Endothelial cell of umbilical vein (primary cell): ENCODE measurements at regions not wholly inside any gene's neighbourhood (a gene's known extent, or its start where the extent isn't known, plus 50 kb on each side); places are given as distances from the start of the nearest gene placed in this dataset.

ENCODE experiments used
- BruUV-seq: library from RNA; stranded (reverse); fragments of 400-500 nt; replicated peaks from 2 replicates; lab custom pipeline; 2021; lab: Mats Ljungman, UMichigan
- CTCF ChIA-PET: fragments of 300-600, 350-600 bp; sonication (Branson Sonifier 250); formaldehyde crosslinking; loops from one replicate; lab custom pipeline; 2021; ENCODE audit warnings: antibody characterized with exemption, inconsistent platforms; lab: Charles Lee
- POLR2A ChIA-PET: fragments of 300-600, 350-600 bp; sonication (Branson Sonifier 250); formaldehyde crosslinking; loops from one replicate; lab custom pipeline; 2021; ENCODE audit warnings: antibody characterized with exemption, inconsistent platforms; lab: Charles Lee
- DNase-seq: peaks from one replicate; pipeline ENCODE4 v3.0.0-alpha.2; 2011; ENCODE audit warnings: low read depth, low spot score
- FAIRE-seq: peaks from 2 replicates; lab custom pipeline; 2011; peaks lifted over from hg19 to GRCh38; lab: Jason Lieb, UNC
- H2AFZ ChIP-seq: 2 replicates; pipeline ENCODE4 v1.6.0; 2012; ENCODE audit warnings: low read depth, low read length, control low read depth, inconsistent platforms
- H3K27ac ChIP-seq: 2 replicates; pipeline ENCODE4 v1.5.1; 2011; ENCODE audit warnings: low read depth, mild to moderate bottlenecking, control low read depth, low read length, moderate library complexity; ENCODE audit not compliant: insufficient read depth
- H3K27me3 ChIP-seq, 2 experiments: 2 replicates each; pipeline versions ENCODE4 v1.6.0 to v1.6.1; 2011; ENCODE audit warnings: low read length in 2 of 2, mixed read lengths in 1 of 2; ENCODE audit not compliant: control insufficient read depth in 2 of 2, insufficient read depth in 2 of 2
- H3K36me3 ChIP-seq, 2 experiments: 2 replicates in 1 of 2; 3 replicates in 1 of 2; pipeline ENCODE4 v1.5.1; 2011; ENCODE audit warnings: low read length in 2 of 2, mild to moderate bottlenecking in 1 of 2, moderate library complexity in 1 of 2; ENCODE audit not compliant: control insufficient read depth in 2 of 2, insufficient read depth in 2 of 2; ENCODE audit errors: extremely low read depth in 1 of 2
- H3K4me1 ChIP-seq: 3 replicates; pipeline ENCODE4 v1.5.1; 2011; ENCODE audit warnings: mild to moderate bottlenecking, low read length; ENCODE audit not compliant: control insufficient read depth, insufficient read depth; ENCODE audit errors: extremely low read depth
- H3K4me2 ChIP-seq: 2 replicates; pipeline ENCODE4 v1.6.1; 2011; ENCODE audit warnings: low read length, control low read depth, mixed read lengths; ENCODE audit not compliant: insufficient read depth
- H3K4me3 ChIP-seq, 3 experiments: fragments of 200-600 bp in 1 of 3; sonication (generic), shearing (Covaris generic) in 1 of 3; replicated peaks in 1 of 3; 2 replicates each; pipeline ENCODE4 v1.5.1; 2011 to 2016; ENCODE audit warnings: control low read depth in 3 of 3, low read length in 3 of 3, mild to moderate bottlenecking in 2 of 3, inconsistent platforms in 1 of 3, low read depth in 1 of 3, moderate library complexity in 1 of 3; ENCODE audit not compliant: insufficient read depth in 1 of 3
- H3K79me2 ChIP-seq: 2 replicates; pipeline ENCODE4 v1.6.0; 2012; ENCODE audit warnings: low read length, inconsistent platforms; ENCODE audit not compliant: control insufficient read depth, insufficient read depth
- H3K9ac ChIP-seq: replicated peaks from 2 replicates; pipeline ENCODE3; 2011; ENCODE audit warnings: low read length, control low read depth; ENCODE audit not compliant: insufficient read depth; ENCODE audit errors: extremely low read depth
- H3K9me1 ChIP-seq: replicated peaks from 3 replicates; pipeline ENCODE4 v1.6.0; 2011; ENCODE audit warnings: mild to moderate bottlenecking, low read length; ENCODE audit not compliant: control insufficient read depth, insufficient read depth; ENCODE audit errors: extremely low read depth
- H3K9me3 ChIP-seq: replicated peaks from 2 replicates; pipeline ENCODE4 v1.5.1; 2012; ENCODE audit warnings: low read length, inconsistent platforms; ENCODE audit not compliant: control insufficient read depth, insufficient read depth
- H4K20me1 ChIP-seq: replicated peaks from 2 replicates; pipeline ENCODE3; 2011; ENCODE audit warnings: mild to moderate bottlenecking, low read length; ENCODE audit not compliant: control insufficient read depth, insufficient read depth; ENCODE audit errors: extremely low read depth
- CTCF ChIP-seq, 2 donors: IDR thresholded peaks; 1 replicate in 1 of 2; 2 replicates in 1 of 2; pipeline ENCODE4 v1.5.1; 2011; ENCODE audit warnings: low read length in 2 of 2, mild to moderate bottlenecking in 2 of 2, moderate library complexity in 2 of 2, control low read depth in 1 of 2, inconsistent platforms in 1 of 2, low read depth in 1 of 2; ENCODE audit not compliant: insufficient read depth in 1 of 2; ENCODE audit errors: extremely low read depth in 1 of 2
- EZH2 ChIP-seq: IDR thresholded peaks from 2 replicates; pipeline ENCODE4 v1.6.1; 2012; ENCODE audit warnings: borderline replicate concordance, low read depth, mild to moderate bottlenecking, moderate library complexity, low read length, inconsistent platforms; ENCODE audit not compliant: severe bottlenecking
- FOS ChIP-seq: IDR thresholded peaks from 2 replicates; pipeline ENCODE4 v1.6.1; 2011; ENCODE audit warnings: mild to moderate bottlenecking, low read length, moderate library complexity, borderline replicate concordance; ENCODE audit not compliant: insufficient read depth
- MAX ChIP-seq: IDR thresholded peaks from 2 replicates; pipeline ENCODE4 v1.6.1; 2011; ENCODE audit not compliant: insufficient read depth, insufficient read length
- MYC ChIP-seq: IDR thresholded peaks from one replicate; pipeline ENCODE4 v1.6.1; 2011; ENCODE audit warnings: mild to moderate bottlenecking, low read depth, low read length
- POLR2A ChIP-seq: IDR thresholded peaks from 2 replicates; pipeline ENCODE4 v1.6.1; 2012; ENCODE audit warnings: low read depth, mild to moderate bottlenecking, control low read depth, low read length
- POLR2AphosphoS5 ChIP-seq: IDR thresholded peaks from 2 replicates; pipeline ENCODE4 v1.6.1; 2012; ENCODE audit warnings: low read depth, mild to moderate bottlenecking, control low read depth, low read length, moderate library complexity; ENCODE audit not compliant: insufficient read depth
- dilution Hi-C: fragments of 300-500 bp; cut with MboI; formaldehyde crosslinking; loops from one replicate; pipeline ENCODE4 v1.15.0; 2019; ENCODE audit warnings: low sequenced_read_pairs; ENCODE audit not compliant: extremely low pct_ligation_motif_present
- intact Hi-C: fragments of 100-400 bp; cut with micrococcal nuclease; formaldehyde crosslinking; loops from one replicate; pipeline ENCODE4 v1.10.0; 2022

GRCh38 chr4:28082686-28083390 is 1222.2 kb downstream of the STIM2 start:
- dilution Hi-C loops (no loop called here), intact Hi-C loops (no loop called here)
- no peak overlapping the region for H2AFZ ChIP-seq
- H3K36me3 ChIP-seq: no peaks in the 10 kb centered on the region
- no TSS peak for BruUV-seq
- no peaks in the 10 kb centered on the region for H4K20me1 ChIP-seq
- H3K27me3 ChIP-seq: no peaks in the 10 kb centered on the region
- H3K4me1 ChIP-seq: no peaks in the 10 kb centered on the region
- no peak for TF ChIP-seq POLR2A
- no peak for TF ChIP-seq CTCF (IDR thresholded peaks at IDR 0.05; ENCODE audit: extremely low read depth in 1 of 2, insufficient read depth in 1 of 2, low read depth in 1 of 2, low read length in 2 of 2)
- no peak for TF ChIP-seq POLR2AphosphoS5
- no peak for TF ChIP-seq FOS
- TF ChIP-seq MYC: no peak
- TF ChIP-seq MAX: no peak
- no peak for TF ChIP-seq EZH2
- H3K9me3 ChIP-seq: no peaks in the 10 kb centered on the region
- CTCF ChIA-PET: no interaction called here
- DNase-seq: no peak
- H3K79me2 ChIP-seq: no peaks in the 10 kb centered on the region
- no peak for FAIRE-seq
- POLR2A ChIA-PET: no interaction called here
- H3K4me3 ChIP-seq: no peak overlapping the region
- H3K27ac ChIP-seq: no peak overlapping the region
- no peaks in the 10 kb centered on the region for H3K9me1 ChIP-seq
- no peak overlapping the region for H3K9ac ChIP-seq
- no peak overlapping the region for H3K4me2 ChIP-seq
